ENCODE measurements at regions not wholly inside any gene's neighbourhood (a gene's known extent, or its start where the extent isn't known, plus 50 kb on each side); places are given as distances from the start of the nearest gene placed in this dataset.

- no peak for TF ChIP-seq CTCF (IDR thresholded peaks at IDR 0.05 in 4 of 5, conservative IDR thresholded peaks at IDR 0.05 in 1 of 5)
- no peak for TF ChIP-seq POLR2A (IDR thresholded peaks at IDR 0.05)
Observed at GRCh38 chr17:52504081-52504480, 345.6 kb upstream of the CA10 start.
